ENCODE measurements at regions not wholly inside any gene's neighbourhood (a gene's known extent, or its start where the extent isn't known, plus 50 kb on each side); places are given as distances from the start of the nearest gene placed in this dataset.

DNA sequence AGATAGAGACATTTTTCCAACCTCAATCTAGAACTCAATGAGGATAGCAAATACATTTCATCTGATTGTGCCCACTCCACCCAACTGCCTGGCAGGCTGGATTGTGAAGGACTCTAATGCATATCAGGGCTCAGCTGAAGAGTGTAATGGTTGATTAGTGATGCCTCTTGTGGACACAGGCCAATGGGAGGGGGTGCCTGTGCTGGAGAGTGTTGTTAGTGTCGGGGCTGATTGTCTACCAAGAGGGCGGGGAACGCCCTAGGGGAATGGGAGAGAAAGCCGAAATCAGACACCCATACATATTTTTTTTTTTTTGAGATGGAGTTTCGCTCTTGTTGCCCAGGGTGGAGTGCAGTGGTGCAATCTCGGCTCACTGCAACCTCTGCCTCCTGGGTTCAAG, 103.7 kb upstream of the SALL4 start:
- Histone ChIP-seq H3K4ac (ENCODE audit: low read depth in 1 of 2, low read length in 2 of 2) (no peak overlapping the region), H3K4me3 (ENCODE audit: insufficient read depth in 1 of 2, low read depth in 1 of 2, low read length in 2 of 2) (no peak overlapping the region), H4K8ac (ENCODE audit: low read length) (no peak overlapping the region), H3K14ac (ENCODE audit: low read length in 2 of 2) (no peak overlapping the region), H3K79me1 (replicated peaks; ENCODE audit: low read length, poor library complexity, severe bottlenecking) (no peaks in the 10 kb centered on the region), H3K27me3 (ENCODE audit: control insufficient read depth in 1 of 2, insufficient read depth in 1 of 2, low read length in 2 of 2) (peaks cover 0 to 12% of the 10 kb centered on the region in 2 experiments), H3K4me2 (ENCODE audit: low read length, poor library complexity, severe bottlenecking) (no peak overlapping the region), H4K91ac (ENCODE audit: low read length) (no peak overlapping the region), H2BK5ac (ENCODE audit: low read depth, low read length, poor library complexity, severe bottlenecking) (no peak overlapping the region), H3K23ac (ENCODE audit: low read length in 2 of 2) (no peak overlapping the region), H3K4me1 (ENCODE audit: control insufficient read depth, insufficient read depth, low read depth, low read length) (no peaks in the 10 kb centered on the region), H3K27ac (ENCODE audit: low read length, poor library complexity, severe bottlenecking) (no peak overlapping the region), H2AFZ (ENCODE audit: low read depth, low read length) (no peak overlapping the region), H2BK12ac (ENCODE audit: low read length in 2 of 2) (peak overlapping the region in 1 of 2 experiments; percentile 54), H2BK120ac (ENCODE audit: low read depth, low read length) (no peak overlapping the region), H3K9me3 (ENCODE audit: control insufficient read depth, low read length) (no peaks in the 10 kb centered on the region), H3K9ac (ENCODE audit: low read length) (no peak overlapping the region), H3K18ac (ENCODE audit: low read depth in 1 of 2, low read length in 2 of 2) (no peak overlapping the region), H2AK5ac (ENCODE audit: low read length, severe bottlenecking) (no peak overlapping the region), H3K36me3 (ENCODE audit: control insufficient read depth in 1 of 2, insufficient read depth in 2 of 2, low read depth in 1 of 2, low read length in 2 of 2) (no peaks in the 10 kb centered on the region), H2BK15ac (ENCODE audit: low read depth, poor library complexity, severe bottlenecking) (no peak overlapping the region)
- DNase-seq: no peak
- 100% methylated on average over 2 of the region's 6 CpGs for WGBS

- H3K27ac ChIP-seq (ENCODE audit: low read length, poor library complexity, severe bottlenecking): no peak overlapping the region
- H3K23ac ChIP-seq (ENCODE audit: low read length in 2 of 2): no peak overlapping the region
- peaks cover 0 to 12% of the 10 kb centered on the region in 2 experiments for H3K27me3 ChIP-seq (ENCODE audit: control insufficient read depth in 1 of 2, insufficient read depth in 1 of 2, low read length in 2 of 2)
- 91% methylated on average over 6 of the region's 6 CpGs for WGBS
- H2BK120ac ChIP-seq (ENCODE audit: low read depth, low read length): no peak overlapping the region
- DNase-seq: no peak
- no peak overlapping the region for H3K9ac ChIP-seq (ENCODE audit: low read length)
- H3K36me3 ChIP-seq (ENCODE audit: control insufficient read depth in 1 of 2, insufficient read depth in 2 of 2, low read depth in 1 of 2, low read length in 2 of 2): no peaks in the 10 kb centered on the region
- H3K79me1 ChIP-seq (replicated peaks; ENCODE audit: low read length, poor library complexity, severe bottlenecking): no peaks in the 10 kb centered on the region
- no peaks in the 10 kb centered on the region for H3K4me1 ChIP-seq (ENCODE audit: control insufficient read depth, insufficient read depth, low read depth, low read length)
- H2BK5ac ChIP-seq (ENCODE audit: low read depth, low read length, poor library complexity, severe bottlenecking): no peak overlapping the region
- H3K9me3 ChIP-seq (ENCODE audit: control insufficient read depth, low read length): no peaks in the 10 kb centered on the region
- no peak overlapping the region for H3K18ac ChIP-seq (ENCODE audit: low read depth in 1 of 2, low read length in 2 of 2)
- no peak overlapping the region for H4K8ac ChIP-seq (ENCODE audit: low read length)
- no peak overlapping the region for H3K4ac ChIP-seq (ENCODE audit: low read depth in 1 of 2, low read length in 2 of 2)
- no peak overlapping the region for H2BK15ac ChIP-seq (ENCODE audit: low read depth, poor library complexity, severe bottlenecking)
- no peak overlapping the region for H3K14ac ChIP-seq (ENCODE audit: low read length in 2 of 2)
- H3K4me2 ChIP-seq (ENCODE audit: low read length, poor library complexity, severe bottlenecking): no peak overlapping the region
- H2AFZ ChIP-seq (ENCODE audit: low read depth, low read length): no peak overlapping the region
- H2BK12ac ChIP-seq (ENCODE audit: low read length in 2 of 2): no peak overlapping the region
- no peak overlapping the region for H4K91ac ChIP-seq (ENCODE audit: low read length)
- no peak overlapping the region for H2AK5ac ChIP-seq (ENCODE audit: low read length, severe bottlenecking)
- no peak overlapping the region for H3K4me3 ChIP-seq (ENCODE audit: insufficient read depth in 1 of 2, low read depth in 1 of 2, low read length in 2 of 2)
These were observed 100.6 kb upstream of the SALL4 start for GRCh38 chr20:51902933-51903332.

DNA sequence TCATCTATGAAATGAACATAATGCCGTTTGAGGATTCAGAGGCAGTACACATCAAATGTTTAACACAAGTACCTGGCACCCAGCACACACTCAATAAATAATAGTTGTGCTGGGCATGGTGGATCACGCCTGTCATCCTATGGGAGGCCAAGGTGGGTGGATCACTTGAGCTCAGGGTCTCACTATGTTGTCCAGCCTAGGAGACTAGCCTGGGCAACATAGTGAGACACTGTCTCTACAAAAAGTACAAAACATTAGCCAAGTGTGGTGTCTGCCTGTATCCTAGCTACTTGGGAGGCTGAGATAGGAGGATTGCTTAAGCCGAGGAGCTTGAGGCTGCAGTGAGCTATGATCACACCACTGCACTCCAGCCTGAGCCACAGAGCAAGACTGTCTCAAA, 98.1 kb upstream of the SALL4 start:
- Histone ChIP-seq H3K4ac (ENCODE audit: low read depth in 1 of 2, low read length in 2 of 2) (no peak overlapping the region), H2AK5ac (ENCODE audit: low read length, severe bottlenecking) (no peak overlapping the region), H2BK12ac (ENCODE audit: low read length in 2 of 2) (peak overlapping the region in 1 of 2 experiments; percentile 18), H2BK120ac (ENCODE audit: low read depth, low read length) (no peak overlapping the region), H2BK5ac (ENCODE audit: low read depth, low read length, poor library complexity, severe bottlenecking) (no peak overlapping the region), H2AFZ (ENCODE audit: low read depth, low read length) (no peak overlapping the region), H3K9me3 (ENCODE audit: control insufficient read depth, low read length) (no peaks in the 10 kb centered on the region), H3K27ac (ENCODE audit: low read length, poor library complexity, severe bottlenecking) (no peak overlapping the region), H3K36me3 (ENCODE audit: control insufficient read depth in 1 of 2, insufficient read depth in 2 of 2, low read depth in 1 of 2, low read length in 2 of 2) (no peaks in the 10 kb centered on the region), H3K9ac (ENCODE audit: low read length) (no peak overlapping the region), H3K4me1 (ENCODE audit: control insufficient read depth, insufficient read depth, low read depth, low read length) (no peaks in the 10 kb centered on the region), H2BK15ac (ENCODE audit: low read depth, poor library complexity, severe bottlenecking) (no peak overlapping the region), H3K4me3 (ENCODE audit: insufficient read depth in 1 of 2, low read depth in 1 of 2, low read length in 2 of 2) (no peak overlapping the region), H4K8ac (ENCODE audit: low read length) (no peak overlapping the region), H3K18ac (ENCODE audit: low read depth in 1 of 2, low read length in 2 of 2) (no peak overlapping the region), H4K91ac (ENCODE audit: low read length) (no peak overlapping the region), H3K27me3 (ENCODE audit: control insufficient read depth in 1 of 2, insufficient read depth in 1 of 2, low read length in 2 of 2) (peaks cover 0 to 12% of the 10 kb centered on the region in 2 experiments), H3K14ac (ENCODE audit: low read length in 2 of 2) (no peak overlapping the region), H3K4me2 (ENCODE audit: low read length, poor library complexity, severe bottlenecking) (no peak overlapping the region), H3K23ac (ENCODE audit: low read length in 2 of 2) (no peak overlapping the region), H3K79me1 (replicated peaks; ENCODE audit: low read length, poor library complexity, severe bottlenecking) (no peaks in the 10 kb centered on the region)
- DNase-seq: no peak
- WGBS: 95% methylated on average over 3 of the region's 3 CpGs

GRCh38 chr20:51899674-51900073, 97.4 kb upstream of the SALL4 start:
- Histone ChIP-seq H2AFZ (ENCODE audit: low read depth, low read length) (no peak overlapping the region), H2BK5ac (ENCODE audit: low read depth, low read length, poor library complexity, severe bottlenecking) (no peak overlapping the region), H3K27ac (ENCODE audit: low read length, poor library complexity, severe bottlenecking) (no peak overlapping the region), H2AK5ac (ENCODE audit: low read length, severe bottlenecking) (no peak overlapping the region), H2BK12ac (ENCODE audit: low read length in 2 of 2) (no peak overlapping the region), H4K91ac (ENCODE audit: low read length) (no peak overlapping the region), H3K4me1 (ENCODE audit: control insufficient read depth, insufficient read depth, low read depth, low read length) (no peaks in the 10 kb centered on the region), H3K14ac (ENCODE audit: low read length in 2 of 2) (no peak overlapping the region), H4K8ac (ENCODE audit: low read length) (no peak overlapping the region), H3K79me1 (replicated peaks; ENCODE audit: low read length, poor library complexity, severe bottlenecking) (no peaks in the 10 kb centered on the region), H3K9me3 (ENCODE audit: control insufficient read depth, low read length) (no peaks in the 10 kb centered on the region), H3K18ac (ENCODE audit: low read depth in 1 of 2, low read length in 2 of 2) (no peak overlapping the region), H3K27me3 (ENCODE audit: control insufficient read depth in 1 of 2, insufficient read depth in 1 of 2, low read length in 2 of 2) (peaks cover 0 to 11% of the 10 kb centered on the region in 2 experiments), H2BK15ac (ENCODE audit: low read depth, poor library complexity, severe bottlenecking) (no peak overlapping the region), H3K36me3 (ENCODE audit: control insufficient read depth in 1 of 2, insufficient read depth in 2 of 2, low read depth in 1 of 2, low read length in 2 of 2) (no peaks in the 10 kb centered on the region), H3K4ac (ENCODE audit: low read depth in 1 of 2, low read length in 2 of 2) (no peak overlapping the region), H3K4me2 (ENCODE audit: low read length, poor library complexity, severe bottlenecking) (no peak overlapping the region), H3K23ac (ENCODE audit: low read length in 2 of 2) (no peak overlapping the region), H3K4me3 (ENCODE audit: insufficient read depth in 1 of 2, low read depth in 1 of 2, low read length in 2 of 2) (no peak overlapping the region), H3K9ac (ENCODE audit: low read length) (no peak overlapping the region), H2BK120ac (ENCODE audit: low read depth, low read length) (no peak overlapping the region)
- 90% methylated on average over 7 of the region's 7 CpGs for WGBS
- DNase-seq: no peak

All from mesenchymal stem cell (in vitro differentiated cells and primary cell).